ENCODE measurements at regions not wholly inside any gene's neighbourhood (a gene's known extent, or its start where the extent isn't known, plus 50 kb on each side); places are given as distances from the start of the nearest gene placed in this dataset.

GRCh38 chr12:59887178-59887577 lies 291.3 kb downstream of the SLC16A7 start:
- no peak for FAIRE-seq

DNA sequence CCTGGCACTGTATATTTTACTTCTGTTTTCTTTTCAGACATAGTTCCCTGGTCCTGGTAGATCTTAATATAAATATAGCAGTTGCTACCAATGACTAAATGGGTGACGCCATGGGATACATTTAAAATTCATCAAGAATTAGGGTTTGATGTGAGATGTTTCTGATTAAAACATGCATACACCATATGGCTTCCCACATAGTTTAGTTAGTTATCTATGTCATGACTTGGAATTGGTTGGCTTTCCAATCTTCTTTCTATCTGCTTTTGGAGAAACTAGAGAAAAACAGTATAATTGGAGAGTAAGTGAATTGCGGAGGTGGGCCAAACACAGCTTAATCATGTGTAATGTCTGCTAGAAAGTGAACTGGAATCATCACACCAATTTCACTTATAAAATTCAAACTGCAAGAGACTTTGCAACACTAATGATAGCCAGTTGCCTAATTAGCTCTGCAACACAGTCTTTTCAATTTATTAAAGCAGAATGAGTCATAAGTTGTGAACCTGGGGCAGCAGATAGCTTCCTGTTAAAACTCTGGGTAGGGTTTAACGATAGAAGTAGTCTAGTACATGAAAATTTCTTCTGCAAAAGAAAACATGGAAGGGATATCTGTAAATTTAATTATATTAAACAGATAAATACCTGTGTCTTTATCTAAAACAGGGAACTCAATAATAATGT lies 295.2 kb downstream of the SLC16A7 start:
- DNase-seq (ENCODE audit: low read depth, low spot score) (no peak), FAIRE-seq (no peak)
- Histone ChIP-seq H3K4me1 (ENCODE audit: control insufficient read depth, extremely low read depth, insufficient read depth, low read length) (no peaks in the 10 kb centered on the region), H3K79me2 (ENCODE audit: control insufficient read depth, insufficient read depth, low read length) (no peaks in the 10 kb centered on the region), H3K36me3 (ENCODE audit: control insufficient read depth in 2 of 2, extremely low read depth in 1 of 2, insufficient read depth in 2 of 2, low read length in 2 of 2) (no peaks in the 10 kb centered on the region), H3K4me2 (ENCODE audit: control insufficient read depth, extremely low read depth, insufficient read depth, low read depth, low read length) (no peak overlapping the region), H3K9me1 (ENCODE audit: control insufficient read depth, extremely low read depth, insufficient read depth, low read length) (no peaks in the 10 kb centered on the region), H3K27me3 (ENCODE audit: control insufficient read depth, extremely low read depth, insufficient read depth, low read length) (no peaks in the 10 kb centered on the region), H3K9ac (ENCODE audit: control insufficient read depth, extremely low read depth, insufficient read depth, low read length) (no peak overlapping the region), H2AFZ (ENCODE audit: control insufficient read depth, low read length) (no peak overlapping the region), H4K20me1 (ENCODE audit: control insufficient read depth, extremely low read depth, insufficient read depth, low read length) (no peaks in the 10 kb centered on the region), H3K9me3 (ENCODE audit: control insufficient read depth, low read depth, low read length) (no peaks in the 10 kb centered on the region), H3K4me3 (ENCODE audit: control insufficient read depth in 2 of 3, extremely low read depth in 1 of 3, insufficient read depth in 2 of 3, low read depth in 1 of 3, low read length in 3 of 3) (no peak overlapping the region), H3K27ac (ENCODE audit: control insufficient read depth, insufficient read depth, low read length) (no peak overlapping the region)
- TF ChIP-seq EZH2 (IDR thresholded peaks at IDR 0.05; ENCODE audit: low read length): no peak
- TF ChIP-seq, protein P1, sequence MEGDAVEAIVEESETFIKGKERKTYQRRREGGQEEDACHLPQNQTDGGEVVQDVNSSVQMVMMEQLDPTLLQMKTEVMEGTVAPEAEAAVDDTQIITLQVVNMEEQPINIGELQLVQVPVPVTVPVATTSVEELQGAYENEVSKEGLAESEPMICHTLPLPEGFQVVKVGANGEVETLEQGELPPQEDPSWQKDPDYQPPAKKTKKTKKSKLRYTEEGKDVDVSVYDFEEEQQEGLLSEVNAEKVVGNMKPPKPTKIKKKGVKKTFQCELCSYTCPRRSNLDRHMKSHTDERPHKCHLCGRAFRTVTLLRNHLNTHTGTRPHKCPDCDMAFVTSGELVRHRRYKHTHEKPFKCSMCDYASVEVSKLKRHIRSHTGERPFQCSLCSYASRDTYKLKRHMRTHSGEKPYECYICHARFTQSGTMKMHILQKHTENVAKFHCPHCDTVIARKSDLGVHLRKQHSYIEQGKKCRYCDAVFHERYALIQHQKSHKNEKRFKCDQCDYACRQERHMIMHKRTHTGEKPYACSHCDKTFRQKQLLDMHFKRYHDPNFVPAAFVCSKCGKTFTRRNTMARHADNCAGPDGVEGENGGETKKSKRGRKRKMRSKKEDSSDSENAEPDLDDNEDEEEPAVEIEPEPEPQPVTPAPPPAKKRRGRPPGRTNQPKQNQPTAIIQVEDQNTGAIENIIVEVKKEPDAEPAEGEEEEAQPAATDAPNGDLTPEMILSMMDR (optimal IDR thresholded peaks at IDR 0.05 in 1 of 3, IDR thresholded peaks at IDR 0.05 in 1 of 3, conservative IDR thresholded peaks at IDR 0.05 in 1 of 3; ENCODE audit: extremely low read depth in 1 of 3, insufficient read depth in 2 of 3, low read length in 3 of 3): no peak
- dilution Hi-C loops (cut with MboI; ENCODE audit: extremely low pct_ligation_motif_present, low sequenced_read_pairs): no loop called here

More at GRCh38 chr12:59887178-59887577, 291.3 kb downstream of the SLC16A7 start:
- dilution Hi-C loops (cut with MboI; ENCODE audit: extremely low pct_ligation_motif_present, low sequenced_read_pairs): no loop called here
- Histone ChIP-seq H3K36me3 (ENCODE audit: control insufficient read depth in 2 of 2, extremely low read depth in 1 of 2, insufficient read depth in 2 of 2, low read length in 2 of 2) (no peaks in the 10 kb centered on the region), H3K27ac (ENCODE audit: control insufficient read depth, insufficient read depth, low read length) (no peak overlapping the region), H3K9me1 (ENCODE audit: control insufficient read depth, extremely low read depth, insufficient read depth, low read length) (no peaks in the 10 kb centered on the region), H3K9me3 (ENCODE audit: control insufficient read depth, low read depth, low read length) (no peaks in the 10 kb centered on the region), H3K4me1 (ENCODE audit: control insufficient read depth, extremely low read depth, insufficient read depth, low read length) (no peaks in the 10 kb centered on the region), H2AFZ (ENCODE audit: control insufficient read depth, low read length) (no peak overlapping the region), H3K4me3 (ENCODE audit: control insufficient read depth in 2 of 3, extremely low read depth in 1 of 3, insufficient read depth in 2 of 3, low read depth in 1 of 3, low read length in 3 of 3) (no peak overlapping the region), H3K27me3 (ENCODE audit: control insufficient read depth, extremely low read depth, insufficient read depth, low read length) (no peaks in the 10 kb centered on the region), H3K9ac (ENCODE audit: control insufficient read depth, extremely low read depth, insufficient read depth, low read length) (no peak overlapping the region), H3K4me2 (ENCODE audit: control insufficient read depth, extremely low read depth, insufficient read depth, low read depth, low read length) (no peak overlapping the region), H4K20me1 (ENCODE audit: control insufficient read depth, extremely low read depth, insufficient read depth, low read length) (no peaks in the 10 kb centered on the region), H3K79me2 (ENCODE audit: control insufficient read depth, insufficient read depth, low read length) (no peaks in the 10 kb centered on the region)
- no peak for DNase-seq (ENCODE audit: low read depth, low spot score)
- no peak for TF ChIP-seq EZH2 (IDR thresholded peaks at IDR 0.05; ENCODE audit: low read length)
- TF ChIP-seq, protein P1 (optimal IDR thresholded peaks at IDR 0.05 in 1 of 3, IDR thresholded peaks at IDR 0.05 in 1 of 3, conservative IDR thresholded peaks at IDR 0.05 in 1 of 3; ENCODE audit: extremely low read depth in 1 of 3, insufficient read depth in 2 of 3, low read length in 3 of 3): no peak
